GM23338 (cell line): ENCODE measurements at regions not wholly inside any gene's neighbourhood (a gene's known extent, or its start where the extent isn't known, plus 50 kb on each side); places are given as distances from the start of the nearest gene placed in this dataset.

Source experiments
- ATAC-seq: fragments of 200-7000 bp; cut with Tn5 transposase; 3 replicates; pipeline ENCODE4 v1.9.1; 2020
- DNase-seq: peaks from one replicate; pipeline ENCODE4 v3.0.0-alpha.2; 2015; ENCODE audit warnings: low spot score
- H2AFZ ChIP-seq: fragments of 200-600 bp; sonication (generic); 2 replicates; pipeline ENCODE4 v1.8.0; 2016; ENCODE audit warnings: antibody characterized with exemption, mild to moderate bottlenecking, moderate library complexity
- H3F3A ChIP-seq: fragments of 200-600 bp; sonication (generic); replicated peaks from 2 replicates; pipeline ENCODE4 v1.8.0; 2017; ENCODE audit warnings: antibody characterized with exemption, mixed run types, low read depth
- H3K27ac ChIP-seq: fragments of 200-600 bp; sonication (generic); 2 replicates; pipeline ENCODE4 v1.6.1; 2016; ENCODE audit warnings: low read depth
- H3K27me3 ChIP-seq: fragments of 200-600 bp; sonication (generic); 2 replicates; pipeline ENCODE4 v1.8.0; 2016; ENCODE audit warnings: mild to moderate bottlenecking, mixed run types, moderate library complexity; ENCODE audit not compliant: insufficient read depth
- H3K36me3 ChIP-seq: fragments of 200-600 bp; sonication (generic); 2 replicates; pipeline ENCODE4 v1.8.0; 2016; ENCODE audit warnings: mild to moderate bottlenecking; ENCODE audit not compliant: insufficient read depth
- H3K4me1 ChIP-seq: fragments of 200-600 bp; sonication (generic); 2 replicates; pipeline ENCODE4 v1.8.0; 2016; ENCODE audit warnings: mild to moderate bottlenecking, moderate library complexity; ENCODE audit not compliant: insufficient read depth
- H3K4me2 ChIP-seq: fragments of 200-600 bp; sonication (generic); 2 replicates; pipeline ENCODE4 v1.7.1; 2017; ENCODE audit warnings: mixed run types
- H3K4me3 ChIP-seq: fragments of 200-600 bp; sonication (generic); 2 replicates; pipeline ENCODE4 v1.6.1; 2016; ENCODE audit warnings: mixed run types
- H3K79me2 ChIP-seq: fragments of 200-600 bp; sonication (generic); replicated peaks from 2 replicates; pipeline ENCODE4 v1.8.0; 2017; ENCODE audit warnings: mild to moderate bottlenecking; ENCODE audit not compliant: insufficient read depth
- H3K9me2 ChIP-seq: fragments of 200-600 bp; sonication (generic); 2 replicates; pipeline ENCODE4 v1.8.0; 2017; ENCODE audit not compliant: insufficient read depth
- H4K20me1 ChIP-seq: fragments of 200-600 bp; sonication (generic); replicated peaks from 2 replicates; pipeline ENCODE4 v1.8.0; 2017; ENCODE audit warnings: mild to moderate bottlenecking; ENCODE audit not compliant: insufficient read depth
- H3K27ac Mint-ChIP-seq: 2 replicates; pipeline ENCODE4 v1.8.0; 2020; ENCODE audit warnings: inconsistent platforms, mild to moderate bottlenecking, moderate library complexity, mixed read lengths
- H3K27me3 Mint-ChIP-seq: 3 replicates; pipeline ENCODE4 v1.8.0; 2022; ENCODE audit warnings: low read depth, mild to moderate bottlenecking, moderate library complexity, mixed read lengths, inconsistent platforms; ENCODE audit not compliant: insufficient read depth, poor library complexity
- H3K36me3 Mint-ChIP-seq: 3 replicates; pipeline ENCODE4 v1.8.0; 2021; ENCODE audit warnings: low read depth, mild to moderate bottlenecking, inconsistent platforms, moderate library complexity, mixed read lengths
- H3K4me1 Mint-ChIP-seq: 3 replicates; pipeline ENCODE4 v1.8.0; 2020; ENCODE audit warnings: mild to moderate bottlenecking, inconsistent platforms, mixed read lengths
- H3K4me3 Mint-ChIP-seq: 3 replicates; pipeline ENCODE4 v1.8.0; 2021; ENCODE audit warnings: moderate library complexity, mild to moderate bottlenecking, inconsistent platforms, mixed read lengths
- H3K9me3 Mint-ChIP-seq: 3 replicates; pipeline ENCODE4 v1.8.0; 2020; ENCODE audit warnings: moderate library complexity, mild to moderate bottlenecking, inconsistent platforms, mixed read lengths
- CREB1 ChIP-seq: fragments of 250-450 bp; sonication (Bioruptor Pico); IDR thresholded peaks from 2 replicates; pipeline ENCODE4 v1.5.0; 2020; ENCODE audit warnings: low read depth, mild to moderate bottlenecking, moderate library complexity
- CTCF ChIP-seq, 2 experiments: fragments of 200-600 bp in 1 of 2; sonication (generic) in 1 of 2; conservative IDR thresholded peaks; 2 replicates each; pipeline versions ENCODE4 v1.5.1 to v1.6.1; 2016 to 2017; ENCODE audit warnings: antibody characterized with exemption in 2 of 2, low read depth in 2 of 2, mild to moderate bottlenecking in 2 of 2, moderate library complexity in 1 of 2
- EZH2 ChIP-seq: fragments of 200-600 bp; sonication (generic); IDR thresholded peaks from one replicate; pipeline ENCODE4 v1.8.0; 2017; ENCODE audit warnings: antibody characterized with exemption, mild to moderate bottlenecking, low read depth; ENCODE audit not compliant: unreplicated experiment
- JUNB ChIP-seq: IDR thresholded peaks from one replicate; pipeline ENCODE4 v1.6.1; 2016; ENCODE audit warnings: antibody characterized with exemption; ENCODE audit not compliant: unreplicated experiment
- NANOG ChIP-seq: IDR thresholded peaks from 2 replicates; pipeline ENCODE4 v1.6.1; 2016; ENCODE audit warnings: antibody characterized with exemption, borderline replicate concordance
- POLR2AphosphoS5 ChIP-seq: IDR thresholded peaks from 2 replicates; pipeline ENCODE4 v1.6.1; 2016; ENCODE audit warnings: antibody characterized with exemption, low read depth
- REST ChIP-seq: IDR thresholded peaks from one replicate; pipeline ENCODE4 v1.6.1; 2018; ENCODE audit warnings: antibody characterized with exemption; ENCODE audit not compliant: unreplicated experiment
- STAT1 ChIP-seq: IDR thresholded peaks from one replicate; pipeline ENCODE4 v1.6.1; 2016; ENCODE audit warnings: antibody characterized with exemption; ENCODE audit not compliant: unreplicated experiment
- ZNF114 ChIP-seq: fragments of 250-450 bp; sonication (Bioruptor Pico); IDR thresholded peaks from 2 replicates; pipeline ENCODE4 v1.5.0; 2020; ENCODE audit warnings: mild to moderate bottlenecking, moderate library complexity
- ZNF331 ChIP-seq: fragments of 250-450 bp; sonication (Bioruptor Pico); IDR thresholded peaks from 2 replicates; pipeline ENCODE4 v1.5.0; 2020; ENCODE audit warnings: low read depth, mild to moderate bottlenecking, moderate library complexity
- TF ChIP-seq, protein P1 (sequence below): fragments of 250-450 bp; sonication (Bioruptor Pico); IDR thresholded peaks from 2 replicates; pipeline ENCODE4 v1.5.0; 2020; ENCODE audit warnings: mild to moderate bottlenecking, moderate library complexity

DNA sequence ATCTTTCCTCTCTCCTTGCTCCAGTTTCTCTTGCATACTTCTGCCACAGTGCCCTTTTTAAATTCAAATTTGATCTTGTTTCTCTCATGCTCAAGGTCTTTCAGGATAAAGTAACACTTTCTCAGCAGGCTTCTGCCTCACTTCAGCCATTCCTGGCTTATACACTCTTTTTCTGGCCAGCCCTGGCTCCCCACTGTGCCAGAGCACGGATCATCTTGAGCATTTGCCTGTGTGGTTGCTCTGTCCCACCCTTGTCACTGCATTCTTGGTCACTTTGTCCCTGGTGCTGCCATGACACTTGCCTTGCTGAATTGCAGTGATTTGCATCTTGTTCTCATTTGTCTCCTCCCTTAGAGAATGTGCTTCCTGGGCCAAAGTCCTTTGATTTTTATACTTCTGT, 634.3 kb downstream of the TMEM182 start (continued):
- TF ChIP-seq, protein P1, sequence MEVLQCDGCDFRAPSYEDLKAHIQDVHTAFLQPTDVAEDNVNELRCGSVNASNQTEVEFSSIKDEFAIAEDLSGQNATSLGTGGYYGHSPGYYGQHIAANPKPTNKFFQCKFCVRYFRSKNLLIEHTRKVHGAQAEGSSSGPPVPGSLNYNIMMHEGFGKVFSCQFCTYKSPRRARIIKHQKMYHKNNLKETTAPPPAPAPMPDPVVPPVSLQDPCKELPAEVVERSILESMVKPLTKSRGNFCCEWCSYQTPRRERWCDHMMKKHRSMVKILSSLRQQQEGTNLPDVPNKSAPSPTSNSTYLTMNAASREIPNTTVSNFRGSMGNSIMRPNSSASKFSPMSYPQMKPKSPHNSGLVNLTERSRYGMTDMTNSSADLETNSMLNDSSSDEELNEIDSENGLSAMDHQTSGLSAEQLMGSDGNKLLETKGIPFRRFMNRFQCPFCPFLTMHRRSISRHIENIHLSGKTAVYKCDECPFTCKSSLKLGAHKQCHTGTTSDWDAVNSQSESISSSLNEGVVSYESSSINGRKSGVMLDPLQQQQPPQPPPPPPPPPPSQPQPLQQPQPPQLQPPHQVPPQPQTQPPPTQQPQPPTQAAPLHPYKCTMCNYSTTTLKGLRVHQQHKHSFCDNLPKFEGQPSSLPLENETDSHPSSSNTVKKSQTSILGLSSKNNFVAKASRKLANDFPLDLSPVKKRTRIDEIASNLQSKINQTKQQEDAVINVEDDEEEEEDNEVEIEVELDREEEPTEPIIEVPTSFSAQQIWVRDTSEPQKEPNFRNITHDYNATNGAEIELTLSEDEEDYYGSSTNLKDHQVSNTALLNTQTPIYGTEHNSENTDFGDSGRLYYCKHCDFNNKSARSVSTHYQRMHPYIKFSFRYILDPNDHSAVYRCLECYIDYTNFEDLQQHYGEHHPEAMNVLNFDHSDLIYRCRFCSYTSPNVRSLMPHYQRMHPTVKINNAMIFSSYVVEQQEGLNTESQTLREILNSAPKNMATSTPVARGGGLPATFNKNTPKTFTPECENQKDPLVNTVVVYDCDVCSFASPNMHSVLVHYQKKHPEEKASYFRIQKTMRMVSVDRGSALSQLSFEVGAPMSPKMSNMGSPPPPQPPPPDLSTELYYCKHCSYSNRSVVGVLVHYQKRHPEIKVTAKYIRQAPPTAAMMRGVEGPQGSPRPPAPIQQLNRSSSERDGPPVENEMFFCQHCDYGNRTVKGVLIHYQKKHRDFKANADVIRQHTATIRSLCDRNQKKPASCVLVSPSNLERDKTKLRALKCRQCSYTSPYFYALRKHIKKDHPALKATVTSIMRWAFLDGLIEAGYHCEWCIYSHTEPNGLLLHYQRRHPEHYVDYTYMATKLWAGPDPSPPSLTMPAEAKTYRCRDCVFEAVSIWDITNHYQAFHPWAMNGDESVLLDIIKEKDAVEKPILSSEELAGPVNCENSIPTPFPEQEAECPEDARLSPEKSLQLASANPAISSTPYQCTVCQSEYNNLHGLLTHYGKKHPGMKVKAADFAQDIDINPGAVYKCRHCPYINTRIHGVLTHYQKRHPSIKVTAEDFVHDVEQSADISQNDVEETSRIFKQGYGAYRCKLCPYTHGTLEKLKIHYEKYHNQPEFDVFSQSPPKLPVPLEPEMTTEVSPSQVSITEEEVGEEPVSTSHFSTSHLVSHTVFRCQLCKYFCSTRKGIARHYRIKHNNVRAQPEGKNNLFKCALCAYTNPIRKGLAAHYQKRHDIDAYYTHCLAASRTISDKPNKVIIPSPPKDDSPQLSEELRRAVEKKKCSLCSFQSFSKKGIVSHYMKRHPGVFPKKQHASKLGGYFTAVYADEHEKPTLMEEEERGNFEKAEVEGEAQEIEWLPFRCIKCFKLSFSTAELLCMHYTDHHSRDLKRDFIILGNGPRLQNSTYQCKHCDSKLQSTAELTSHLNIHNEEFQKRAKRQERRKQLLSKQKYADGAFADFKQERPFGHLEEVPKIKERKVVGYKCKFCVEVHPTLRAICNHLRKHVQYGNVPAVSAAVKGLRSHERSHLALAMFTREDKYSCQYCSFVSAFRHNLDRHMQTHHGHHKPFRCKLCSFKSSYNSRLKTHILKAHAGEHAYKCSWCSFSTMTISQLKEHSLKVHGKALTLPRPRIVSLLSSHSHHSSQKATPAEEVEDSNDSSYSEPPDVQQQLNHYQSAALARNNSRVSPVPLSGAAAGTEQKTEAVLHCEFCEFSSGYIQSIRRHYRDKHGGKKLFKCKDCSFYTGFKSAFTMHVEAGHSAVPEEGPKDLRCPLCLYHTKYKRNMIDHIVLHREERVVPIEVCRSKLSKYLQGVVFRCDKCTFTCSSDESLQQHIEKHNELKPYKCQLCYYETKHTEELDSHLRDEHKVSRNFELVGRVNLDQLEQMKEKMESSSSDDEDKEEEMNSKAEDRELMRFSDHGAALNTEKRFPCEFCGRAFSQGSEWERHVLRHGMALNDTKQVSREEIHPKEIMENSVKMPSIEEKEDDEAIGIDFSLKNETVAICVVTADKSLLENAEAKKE (CRISPR knock-in tag): peak; percentile 71
- TF ChIP-seq JUNB: no peak
- no peak for TF ChIP-seq CTCF (conservative IDR thresholded peaks at IDR 0.05; ENCODE audit: low read depth in 2 of 2)
- no peak for TF ChIP-seq POLR2AphosphoS5

GRCh38 chr2:103401621-103402020, 639.8 kb downstream of the TMEM182 start:
- Mint-ChIP-seq H3K27me3 (peaks cover 2% of the 10 kb centered on the region), H3K9me3 (peaks cover 10% of the 10 kb centered on the region; the same call in 2 of the 3 replicates), H3K4me1 (peaks cover 63% of the 10 kb centered on the region), H3K36me3 (peaks cover 19% of the 10 kb centered on the region), H3K27ac (peak overlapping the region; percentile 96), H3K4me3 (peak overlapping the region; percentile 31)
- H3K4me1 ChIP-seq: peaks cover 33% of the 10 kb centered on the region
- peak overlapping the region; percentile 8 for H3K4me2 ChIP-seq
- no peaks in the 10 kb centered on the region for H3K79me2 ChIP-seq
- H2AFZ ChIP-seq: no peak overlapping the region
- no peaks in the 10 kb centered on the region for H3K36me3 ChIP-seq
- no peaks in the 10 kb centered on the region for H3K27me3 ChIP-seq
- no peaks in the 10 kb centered on the region for H3K9me2 ChIP-seq
- no peak overlapping the region for H3K4me3 ChIP-seq
- DNase-seq (peak; percentile 94), ATAC-seq (peak; percentile 98)
- H4K20me1 ChIP-seq: no peaks in the 10 kb centered on the region
- H3K27ac ChIP-seq: peak overlapping the region; percentile 68
- no peaks in the 10 kb centered on the region for H3F3A ChIP-seq
- no peak for TF ChIP-seq ZNF114 (CRISPR knock-in tag)
- TF ChIP-seq NANOG: peak; percentile 75; the same call in 1 of the 2 replicates
- peak; percentile 52 for TF ChIP-seq CREB1 (CRISPR knock-in tag)
- TF ChIP-seq CTCF (conservative IDR thresholded peaks at IDR 0.05; ENCODE audit: low read depth in 2 of 2): no peak
- TF ChIP-seq ZNF331: no peak
- TF ChIP-seq STAT1: no peak
- TF ChIP-seq REST: no peak
- no peak for TF ChIP-seq EZH2
